HepG2 (cell line): ENCODE measurements at regions not wholly inside any gene's neighbourhood (a gene's known extent, or its start where the extent isn't known, plus 50 kb on each side); places are given as distances from the start of the nearest gene placed in this dataset.

ENCODE experiments used
- ATAC-seq: fragments of 200-7000 bp; cut with Tn5 transposase; 3 replicates; pipeline ENCODE4 v1.9.1; 2020; ENCODE audit warnings: mild to moderate bottlenecking, moderate library complexity
- BruUV-seq: library from RNA; stranded (reverse); fragments of 400-500 nt; replicated peaks from 2 replicates; lab custom pipeline; 2021; lab: Mats Ljungman, UMichigan
- CTCF ChIA-PET: fragments of 300-600 bp; formaldehyde crosslinking; extraction: SDS; loops from one replicate; lab custom pipeline; 2021; ENCODE audit warnings: low total read pairs, inconsistent platforms, low intra/inter-chr PET ratio; lab: Yijun Ruan, JAX
- POLR2A ChIA-PET: fragments of 350-600 bp; sonication (Branson Sonifier 250); formaldehyde crosslinking; loops from one replicate; lab custom pipeline; 2020; ENCODE audit warnings: antibody characterized with exemption, inconsistent platforms; lab: Yijun Ruan, JAX
- DNase-seq: peaks from one replicate; pipeline ENCODE4 v3.0.0-alpha.2; 2015; ENCODE audit warnings: low spot score
- FAIRE-seq: peaks from 3 replicates; lab custom pipeline; 2011; peaks lifted over from hg19 to GRCh38; lab: Jason Lieb, UNC
- H2AFZ ChIP-seq: one replicate; pipeline ENCODE4 v1.6.1; 2011; ENCODE audit warnings: low read length, inconsistent platforms
- H3K27ac ChIP-seq: fragments of 300-600 bp; 3 replicates; pipeline ENCODE4 v1.8.0; 2011; ENCODE audit warnings: mixed run types, mild to moderate bottlenecking, mixed read lengths, low read length, inconsistent platforms; ENCODE audit not compliant: insufficient read depth; ENCODE audit errors: extremely low read length
- H3K27me3 ChIP-seq, 2 experiments: fragments of 200-600 bp in 1 of 2; 2 replicates in 1 of 2; 3 replicates in 1 of 2; pipeline versions ENCODE4 v1.6.0 to v1.8.0; 2011; ENCODE audit warnings: low read length in 2 of 2, mild to moderate bottlenecking in 2 of 2, moderate library complexity in 2 of 2, inconsistent platforms in 1 of 2; ENCODE audit not compliant: insufficient read depth in 2 of 2, control insufficient read depth in 1 of 2
- H3K36me3 ChIP-seq, 2 experiments: fragments of 200-600 bp in 1 of 2; replicated peaks in 1 of 2; 2 replicates in 1 of 2; 3 replicates in 1 of 2; pipeline versions ENCODE4 v1.5.1 to v1.8.0; 2011; ENCODE audit warnings: low read length in 2 of 2, inconsistent platforms in 1 of 2; ENCODE audit not compliant: insufficient read depth in 2 of 2, control insufficient read depth in 1 of 2
- H3K4me1 ChIP-seq: 2 replicates; pipeline ENCODE4 v1.5.1; 2012; ENCODE audit warnings: low read length, inconsistent platforms; ENCODE audit not compliant: insufficient read depth
- H3K4me2 ChIP-seq: 2 replicates; pipeline ENCODE4 v1.6.0; 2011; ENCODE audit warnings: low read depth, low read length, inconsistent platforms
- H3K4me3 ChIP-seq, 3 experiments: fragments of 200-600 bp in 1 of 3; sonication (generic), shearing (Covaris generic) in 1 of 3; replicated peaks in 1 of 3; 2 replicates each; pipeline ENCODE4 v1.5.1; 2011 to 2016; ENCODE audit warnings: low read length in 3 of 3, inconsistent platforms in 2 of 3, low read depth in 2 of 3, mild to moderate bottlenecking in 2 of 3, control low read depth in 1 of 3, mixed read lengths in 1 of 3; ENCODE audit not compliant: insufficient read depth in 1 of 3
- H3K79me2 ChIP-seq: one replicate; pipeline ENCODE4 v1.6.1; 2011; ENCODE audit warnings: low read length, inconsistent platforms; ENCODE audit not compliant: insufficient read depth
- H3K9ac ChIP-seq: 2 replicates; pipeline ENCODE4 v1.6.0; 2011; ENCODE audit warnings: mild to moderate bottlenecking, low read depth, low read length, inconsistent platforms; ENCODE audit not compliant: insufficient read depth
- H3K9me3 ChIP-seq: 2 replicates; pipeline ENCODE4 v1.5.1; 2012; ENCODE audit warnings: mild to moderate bottlenecking, low read length
- H4K20me1 ChIP-seq: 2 replicates; pipeline ENCODE4 v1.6.0; 2011; ENCODE audit warnings: inconsistent platforms, mild to moderate bottlenecking, low read length, moderate library complexity; ENCODE audit not compliant: insufficient read depth
- AKAP8 ChIP-seq: sonication (generic); formaldehyde crosslinking; IDR thresholded peaks from 2 replicates; pipeline ENCODE4 v1.5.1; 2020; ENCODE audit warnings: mild to moderate bottlenecking, missing genetic modification reagents
- ATF4 ChIP-seq, 2 experiments: fragments of 450-650 bp in 1 of 2; sonication (generic) in 1 of 2; formaldehyde crosslinking; IDR thresholded peaks; 2 replicates each; pipeline versions ENCODE4 v1.5.0 to v1.8.0; 2020 to 2022; ENCODE audit warnings: mild to moderate bottlenecking in 1 of 2, missing genetic modification reagents in 1 of 2
- SRF ChIP-seq: IDR thresholded peaks from 2 replicates; pipeline ENCODE4 v1.6.1; 2011; ENCODE audit warnings: mild to moderate bottlenecking, low read depth, low read length, moderate library complexity
- WIZ ChIP-seq: sonication (generic); formaldehyde crosslinking; IDR thresholded peaks from 2 replicates; pipeline ENCODE4 v1.5.1; 2020; ENCODE audit warnings: mild to moderate bottlenecking, missing genetic modification reagents
- WGBS: methylation state at CpG from one replicate; pipeline ENCODE4 v1.1.6; 2017; ENCODE audit warnings: low lambda C conversion rate; 5-methylcytosine and 5-hydroxymethylcytosine counted together
- in situ Hi-C: cut with HindIII; loops from 2 replicates; pipeline ENCODE4 v1.10.0; 2017; ENCODE audit warnings: low pct_unique_long_range_greater_than_20kb; ENCODE audit not compliant: extremely low pct_ligation_motif_present
- intact Hi-C: fragments of 100-400 bp; cut with micrococcal nuclease; formaldehyde crosslinking; loops from one replicate; pipeline ENCODE4 v1.10.0; 2022; ENCODE audit not compliant: unreplicated experiment
- TF ChIP-seq, protein P1 (sequence below), 2 experiments: fragments of 450-650 bp in 1 of 2; sonication (generic) in 1 of 2; formaldehyde crosslinking in 1 of 2; IDR thresholded peaks; 2 replicates each; pipeline versions ENCODE4 v1.6.1 to v1.8.0; 2016 to 2022; ENCODE audit warnings: antibody characterized with exemption in 1 of 2, mild to moderate bottlenecking in 1 of 2, missing genetic modification reagents in 1 of 2

DNA sequence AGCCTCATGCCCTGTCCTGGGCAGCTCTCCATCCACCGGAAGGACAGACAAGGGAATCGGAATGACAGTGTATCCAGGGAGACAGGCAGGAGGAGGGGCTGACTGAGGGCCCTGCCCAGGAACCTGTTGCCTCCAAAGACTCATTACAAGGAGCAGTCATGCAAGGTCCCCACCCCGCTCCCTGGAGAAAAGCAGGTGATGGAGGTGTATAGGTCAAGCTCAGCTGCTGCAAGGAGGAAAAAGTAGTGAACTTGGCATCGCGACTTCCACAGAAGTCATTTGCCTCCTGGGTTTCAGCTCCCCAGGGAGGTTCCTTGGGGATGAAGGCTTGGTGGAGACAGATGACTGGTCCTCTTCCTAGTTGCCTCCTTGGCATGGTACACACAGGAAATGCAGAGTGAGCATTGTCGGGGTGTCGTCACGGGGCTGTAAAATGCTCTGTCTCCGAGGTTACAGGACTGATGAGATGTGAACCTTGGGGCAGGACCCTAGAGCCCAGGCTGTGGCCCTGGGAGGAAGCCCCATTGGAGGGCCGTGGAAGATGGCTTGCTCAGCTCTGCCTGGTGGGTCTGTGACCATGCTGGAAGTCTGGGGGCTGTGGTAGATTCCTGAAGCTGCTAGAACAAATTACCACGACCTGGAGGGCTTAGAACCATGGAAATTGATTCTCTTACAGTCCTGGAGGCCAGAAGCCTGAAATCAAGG lies 219.6 kb upstream of the C1orf174 start:
- Histone ChIP-seq H4K20me1 (no peaks in the 10 kb centered on the region), H3K36me3 (no peaks in the 10 kb centered on the region), H3K4me1 (no peaks in the 10 kb centered on the region), H3K27me3 (peaks cover 9 to 70% of the 10 kb centered on the region in 2 experiments), H3K27ac (no peak overlapping the region), H3K9ac (no peak overlapping the region), H2AFZ (no peak overlapping the region), H3K4me2 (no peak overlapping the region), H3K9me3 (no peaks in the 10 kb centered on the region), H3K4me3 (no peak overlapping the region), H3K79me2 (no peaks in the 10 kb centered on the region)
- TF ChIP-seq WIZ: no peak
- WGBS: 21% methylated on average over 6 of the region's 11 CpGs
- ChIA-PET CTCF (no interaction called here), POLR2A (no interaction called here)
- no TSS peak for BruUV-seq
- intact Hi-C loops (no loop called here), in situ Hi-C loops (no loop called here)
- FAIRE-seq (no peak), ATAC-seq (no peak), DNase-seq (no peak)

- 8% methylated on average over 11 of the region's 15 CpGs for WGBS
- no peak for ATAC-seq
- H2AFZ ChIP-seq: no peak overlapping the region
- FAIRE-seq: no peak
- POLR2A ChIA-PET: no interaction called here
- H3K4me1 ChIP-seq: no peaks in the 10 kb centered on the region
- CTCF ChIA-PET: no interaction called here
- no peaks in the 10 kb centered on the region for H3K79me2 ChIP-seq
- BruUV-seq: no TSS peak
- H3K9ac ChIP-seq: no peak overlapping the region
- no peaks in the 10 kb centered on the region for H3K9me3 ChIP-seq
- intact Hi-C loops (no loop called here), in situ Hi-C loops (no loop called here)
- no peak overlapping the region for H3K4me2 ChIP-seq
- TF ChIP-seq ATF4 (CRISPR knock-in tag; IDR thresholded peaks at IDR 0.05) (no peak), AKAP8 (no peak), SRF (no peak)
- TF ChIP-seq, protein P1, sequence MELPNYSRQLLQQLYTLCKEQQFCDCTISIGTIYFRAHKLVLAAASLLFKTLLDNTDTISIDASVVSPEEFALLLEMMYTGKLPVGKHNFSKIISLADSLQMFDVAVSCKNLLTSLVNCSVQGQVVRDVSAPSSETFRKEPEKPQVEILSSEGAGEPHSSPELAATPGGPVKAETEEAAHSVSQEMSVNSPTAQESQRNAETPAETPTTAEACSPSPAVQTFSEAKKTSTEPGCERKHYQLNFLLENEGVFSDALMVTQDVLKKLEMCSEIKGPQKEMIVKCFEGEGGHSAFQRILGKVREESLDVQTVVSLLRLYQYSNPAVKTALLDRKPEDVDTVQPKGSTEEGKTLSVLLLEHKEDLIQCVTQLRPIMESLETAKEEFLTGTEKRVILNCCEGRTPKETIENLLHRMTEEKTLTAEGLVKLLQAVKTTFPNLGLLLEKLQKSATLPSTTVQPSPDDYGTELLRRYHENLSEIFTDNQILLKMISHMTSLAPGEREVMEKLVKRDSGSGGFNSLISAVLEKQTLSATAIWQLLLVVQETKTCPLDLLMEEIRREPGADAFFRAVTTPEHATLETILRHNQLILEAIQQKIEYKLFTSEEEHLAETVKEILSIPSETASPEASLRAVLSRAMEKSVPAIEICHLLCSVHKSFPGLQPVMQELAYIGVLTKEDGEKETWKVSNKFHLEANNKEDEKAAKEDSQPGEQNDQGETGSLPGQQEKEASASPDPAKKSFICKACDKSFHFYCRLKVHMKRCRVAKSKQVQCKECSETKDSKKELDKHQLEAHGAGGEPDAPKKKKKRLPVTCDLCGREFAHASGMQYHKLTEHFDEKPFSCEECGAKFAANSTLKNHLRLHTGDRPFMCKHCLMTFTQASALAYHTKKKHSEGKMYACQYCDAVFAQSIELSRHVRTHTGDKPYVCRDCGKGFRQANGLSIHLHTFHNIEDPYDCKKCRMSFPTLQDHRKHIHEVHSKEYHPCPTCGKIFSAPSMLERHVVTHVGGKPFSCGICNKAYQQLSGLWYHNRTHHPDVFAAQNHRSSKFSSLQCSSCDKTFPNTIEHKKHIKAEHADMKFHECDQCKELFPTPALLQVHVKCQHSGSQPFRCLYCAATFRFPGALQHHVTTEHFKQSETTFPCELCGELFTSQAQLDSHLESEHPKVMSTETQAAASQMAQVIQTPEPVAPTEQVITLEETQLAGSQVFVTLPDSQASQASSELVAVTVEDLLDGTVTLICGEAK (IDR thresholded peaks at IDR 0.05): no peak
- TF ChIP-seq, protein P1 (CRISPR knock-in tag; IDR thresholded peaks at IDR 0.05): no peak
- no peaks in the 10 kb centered on the region for H4K20me1 ChIP-seq
- H3K36me3 ChIP-seq: no peaks in the 10 kb centered on the region
- no peak overlapping the region for H3K4me3 ChIP-seq
- H3K27ac ChIP-seq: no peak overlapping the region
- H3K27me3 ChIP-seq: peaks cover 9 to 64% of the 10 kb centered on the region in 2 experiments
- DNase-seq: no peak
Observed at GRCh38 chr1:4120557-4121292, 220.7 kb upstream of the C1orf174 start.
